GM12878 (cell line): ENCODE measurements at regions not wholly inside any gene's neighbourhood (a gene's known extent, or its start where the extent isn't known, plus 50 kb on each side); places are given as distances from the start of the nearest gene placed in this dataset.

ENCODE experiments used
- ATAC-seq: fragments of 200-7000 bp; cut with Tn5 transposase; 3 replicates; pipeline ENCODE4 v1.9.1; 2020; ENCODE audit warnings: mild to moderate bottlenecking, moderate library complexity
- BruUV-seq: library from RNA; stranded (reverse); fragments of 400-500 nt; replicated peaks from 2 replicates; lab custom pipeline; 2021; lab: Mats Ljungman, UMichigan
- CTCF ChIA-PET: fragments of 300-600 bp; sonication (Branson Sonifier 250); formaldehyde crosslinking; extraction: SDS; loops from one replicate; lab custom pipeline; 2021; ENCODE audit warnings: inconsistent platforms; lab: Yijun Ruan, JAX
- POLR2A ChIA-PET: fragments of 350-600 bp; formaldehyde crosslinking; extraction: SDS; loops from one replicate; lab custom pipeline; 2021; ENCODE audit warnings: inconsistent platforms; lab: Charles Lee
- RAD21 ChIA-PET: fragments of 300-600 bp; sonication (Branson Sonifier 250); formaldehyde crosslinking; loops from one replicate; lab custom pipeline; 2023; ENCODE audit warnings: antibody characterized with exemption; ENCODE audit not compliant: unreplicated experiment; lab: Charles Lee
- SMC1A ChIA-PET: fragments of 300-600 bp; sonication (Branson Sonifier 250); formaldehyde crosslinking; loops from one replicate; lab custom pipeline; 2023; ENCODE audit not compliant: unreplicated experiment, uncharacterized antibody; lab: Charles Lee
- DNase-seq: peaks from one replicate; pipeline ENCODE4 v3.0.0-alpha.2; 2011; ENCODE audit warnings: low read depth, low spot score
- FAIRE-seq: peaks from 3 replicates; lab custom pipeline; 2011; peaks lifted over from hg19 to GRCh38; lab: Jason Lieb, UNC
- H2AFZ ChIP-seq: 2 replicates; pipeline ENCODE4 v1.6.0; 2011; ENCODE audit warnings: low read depth, low read length, control low read depth; ENCODE audit not compliant: control insufficient read depth
- H3K27ac ChIP-seq: 2 replicates; pipeline ENCODE4 v1.5.1; 2011; ENCODE audit warnings: control low read depth; ENCODE audit not compliant: control insufficient read depth, insufficient read depth
- H3K27me3 ChIP-seq, 2 experiments: replicated peaks in 1 of 2; 2 replicates each; pipeline versions ENCODE4 v1.6.0 to v1.6.1; 2011; ENCODE audit warnings: low read length in 1 of 2; ENCODE audit not compliant: control insufficient read depth in 2 of 2, insufficient read depth in 2 of 2
- H3K36me3 ChIP-seq, 2 experiments: 2 replicates each; pipeline ENCODE4 v1.5.1; 2011; ENCODE audit warnings: low read length in 1 of 2; ENCODE audit not compliant: control insufficient read depth in 2 of 2, insufficient read depth in 2 of 2
- H3K4me1 ChIP-seq: 2 replicates; pipeline ENCODE4 v1.6.1; 2011; ENCODE audit warnings: mild to moderate bottlenecking, low read length, moderate library complexity, mixed read lengths; ENCODE audit not compliant: control insufficient read depth, insufficient read depth
- H3K4me2 ChIP-seq: 2 replicates; pipeline ENCODE4 v1.6.0; 2011; ENCODE audit warnings: control low read depth; ENCODE audit not compliant: control insufficient read depth, insufficient read depth
- H3K4me3 ChIP-seq: fragments of 200-600 bp; sonication (generic); 2 replicates; pipeline ENCODE4 v1.5.1; 2016
- H3K79me2 ChIP-seq: 2 replicates; pipeline ENCODE4 v1.6.0; 2011; ENCODE audit warnings: low read length; ENCODE audit not compliant: control insufficient read depth, insufficient read depth
- H3K9ac ChIP-seq: 2 replicates; pipeline ENCODE4 v1.8.0; 2011; ENCODE audit warnings: low read length, control low read depth, mixed read lengths; ENCODE audit not compliant: control insufficient read depth, insufficient read depth
- H3K9me3 ChIP-seq: replicated peaks from 3 replicates; pipeline ENCODE4 v1.5.1; 2011; ENCODE audit warnings: mild to moderate bottlenecking, low read length; ENCODE audit not compliant: control insufficient read depth, insufficient read depth
- H4K20me1 ChIP-seq: 2 replicates; pipeline ENCODE4 v1.6.0; 2011; ENCODE audit not compliant: control insufficient read depth, insufficient read depth
- ASH2L ChIP-seq: fragments of 300-600, 200-600 bp; sonication (generic); IDR thresholded peaks from 2 replicates; pipeline ENCODE4 v1.6.1; 2017; ENCODE audit warnings: low read depth, mild to moderate bottlenecking, borderline replicate concordance
- ATF2 ChIP-seq: IDR thresholded peaks from 2 replicates; pipeline ENCODE4 v1.6.1; 2012; ENCODE audit warnings: low read length, inconsistent platforms
- BACH1 ChIP-seq: fragments of 450-650 bp; IDR thresholded peaks from 2 replicates; pipeline ENCODE4 v1.6.1; 2017; ENCODE audit warnings: mild to moderate bottlenecking, borderline replicate concordance
- CBX5 ChIP-seq: sonication (generic); IDR thresholded peaks from 2 replicates; pipeline ENCODE4 v1.6.1; 2016; ENCODE audit warnings: low read depth, moderate library complexity, mild to moderate bottlenecking, inconsistent platforms
- CHD2 ChIP-seq: IDR thresholded peaks from 2 replicates; pipeline ENCODE4 v1.6.1; 2011; ENCODE audit warnings: low read depth, low read length, improper control_type of control experiment, borderline replicate concordance
- CHD4 ChIP-seq: fragments of 200-600 bp; sonication (generic); IDR thresholded peaks from 2 replicates; pipeline ENCODE4 v1.6.1; 2016; ENCODE audit warnings: mild to moderate bottlenecking
- CREB1 ChIP-seq: IDR thresholded peaks from 2 replicates; pipeline ENCODE4 v1.6.1; 2012; ENCODE audit warnings: low read depth, mild to moderate bottlenecking, inconsistent platforms
- ESRRA ChIP-seq: IDR thresholded peaks from 2 replicates; pipeline ENCODE4 v1.6.1; 2012; ENCODE audit warnings: mild to moderate bottlenecking, low read length, improper control_type of control experiment
- HDGF ChIP-seq: fragments of 450-650 bp; IDR thresholded peaks from 2 replicates; pipeline ENCODE4 v1.6.1; 2016; ENCODE audit warnings: antibody characterized with exemption
- IKZF1 ChIP-seq: fragments of 450-650 bp; conservative IDR thresholded peaks from 2 replicates; pipeline ENCODE4 v1.6.1; 2017; ENCODE audit warnings: antibody characterized with exemption, mild to moderate bottlenecking
- IKZF2 ChIP-seq, 2 experiments: fragments of 450-650 bp; IDR thresholded peaks; 2 replicates each; pipeline ENCODE4 v1.6.1; 2017; ENCODE audit warnings: mild to moderate bottlenecking in 2 of 2, moderate library complexity in 2 of 2
- JUNB ChIP-seq: IDR thresholded peaks from 2 replicates; pipeline ENCODE4 v1.6.1; 2016; ENCODE audit warnings: antibody characterized with exemption, mild to moderate bottlenecking
- MAX ChIP-seq: IDR thresholded peaks from 2 replicates; pipeline ENCODE4 v1.6.1; 2012; ENCODE audit warnings: low read depth, low read length, improper control_type of control experiment
- MXI1 ChIP-seq: fragments of 150-350 bp; IDR thresholded peaks from 2 replicates; pipeline ENCODE4 v1.6.1; 2011; ENCODE audit warnings: low read depth, mild to moderate bottlenecking, inconsistent platforms, low read length, improper control_type of control experiment
- NR2C2 ChIP-seq: IDR thresholded peaks from 2 replicates; pipeline ENCODE4 v1.6.1; 2011; ENCODE audit warnings: borderline replicate concordance, low read depth; ENCODE audit not compliant: control insufficient read depth, insufficient read length
- NR2F1 ChIP-seq: fragments of 450-650 bp; conservative IDR thresholded peaks from 2 replicates; pipeline ENCODE4 v1.6.1; 2017; ENCODE audit warnings: mild to moderate bottlenecking
- NRF1 ChIP-seq: conservative IDR thresholded peaks from 2 replicates; pipeline ENCODE4 v1.6.1; 2011; ENCODE audit warnings: mild to moderate bottlenecking, low read depth, low read length, improper control_type of control experiment
- POLR2AphosphoS5 ChIP-seq: IDR thresholded peaks from 2 replicates; pipeline ENCODE4 v1.6.1; 2011; ENCODE audit warnings: mild to moderate bottlenecking, low read length, inconsistent platforms
- SRF ChIP-seq, 2 experiments: IDR thresholded peaks; 2 replicates each; pipeline ENCODE4 v1.6.1; 2011; ENCODE audit warnings: low read depth in 2 of 2, low read length in 2 of 2, mild to moderate bottlenecking in 1 of 2, moderate library complexity in 1 of 2
- SUZ12 ChIP-seq: fragments of 200-600 bp; sonication (generic); IDR thresholded peaks from one replicate; pipeline ENCODE4 v1.6.1; 2018; ENCODE audit warnings: antibody characterized with exemption, mild to moderate bottlenecking; ENCODE audit not compliant: unreplicated experiment
- TAF1 ChIP-seq: IDR thresholded peaks from 2 replicates; pipeline ENCODE4 v1.6.1; 2011; ENCODE audit warnings: mild to moderate bottlenecking, low read depth, low read length, borderline replicate concordance
- WGBS: methylation state at CpG from one replicate; pipeline ENCODE4 v1.1.6; 2016; ENCODE audit warnings: low lambda C conversion rate; ENCODE audit not compliant: insufficient replicate concordance, insufficient coverage; ENCODE audit errors: missing lambda C conversion rate; 5-methylcytosine and 5-hydroxymethylcytosine counted together
- in situ Hi-C: fragments of 300-500 bp; cut with MboI; formaldehyde crosslinking; loops from 9 replicates; pipeline ENCODE4 v1.14.3; 2018; ENCODE audit warnings: mixed read lengths
- intact Hi-C: fragments of 100-400 bp; cut with micrococcal nuclease; formaldehyde crosslinking; loops from one replicate; pipeline ENCODE4 v1.14.2; 2022; ENCODE audit not compliant: unreplicated experiment

DNA sequence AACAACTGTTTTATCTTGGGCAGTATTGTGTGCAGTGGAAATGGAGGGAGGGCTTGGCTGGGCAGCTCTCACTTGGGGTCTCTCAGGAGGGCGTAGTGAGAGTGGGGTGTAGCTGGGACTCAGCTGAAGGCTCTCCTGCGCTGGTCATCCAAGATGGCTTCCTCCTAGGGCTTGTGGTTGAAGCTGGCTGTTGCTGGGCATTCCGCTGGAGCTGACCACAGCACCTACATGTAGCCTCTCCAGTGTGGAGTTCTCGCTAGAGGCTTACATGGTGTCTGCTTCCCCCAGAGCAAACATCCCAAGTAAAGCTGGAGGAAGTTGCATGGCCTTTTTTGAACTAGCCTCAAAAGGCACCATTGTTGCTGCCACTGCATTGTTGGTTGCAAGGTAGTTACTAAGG lies 344.1 kb upstream of the MARCKS start:
- FAIRE-seq, result no peak
- Histone ChIP-seq H3K9me3 (no peaks in the 10 kb centered on the region), H4K20me1 (no peaks in the 10 kb centered on the region), H3K4me2 (no peak overlapping the region), H3K4me1 (no peaks in the 10 kb centered on the region), H2AFZ (no peak overlapping the region), H3K9ac (no peak overlapping the region), H3K79me2 (no peaks in the 10 kb centered on the region), H3K36me3 (no peaks in the 10 kb centered on the region)
- no peak for DNase-seq
- no peak for ATAC-seq
- RAD21 ChIA-PET, result no interaction called here
- POLR2A ChIA-PET, result no interaction called here
- intact Hi-C loops, result no loop called here
- WGBS, result 66% methylated on average over 4 of the region's 4 CpGs
- CTCF ChIA-PET, result no interaction called here
- SMC1A ChIA-PET, result interaction anchor here (0.6 to 1.1 kb wide), 2 partner anchors 8 to 1370 kb away, joined by 3 read pairs; no protein-coding TSS in a partner anchor
- in situ Hi-C loops, result no loop called here
- no peak for TF ChIP-seq CHD2
- TF ChIP-seq MXI1, result no peak
- TF ChIP-seq NR2F1, result no peak
- no peak for TF ChIP-seq NRF1
- TF ChIP-seq, all 136 proteins: peak for 0
- Histone ChIP-seq H3K4me3 (no peak overlapping the region), H3K27ac (no peak overlapping the region), H3K27me3 (no peaks in the 10 kb centered on the region)
- no TSS peak for BruUV-seq

DNA sequence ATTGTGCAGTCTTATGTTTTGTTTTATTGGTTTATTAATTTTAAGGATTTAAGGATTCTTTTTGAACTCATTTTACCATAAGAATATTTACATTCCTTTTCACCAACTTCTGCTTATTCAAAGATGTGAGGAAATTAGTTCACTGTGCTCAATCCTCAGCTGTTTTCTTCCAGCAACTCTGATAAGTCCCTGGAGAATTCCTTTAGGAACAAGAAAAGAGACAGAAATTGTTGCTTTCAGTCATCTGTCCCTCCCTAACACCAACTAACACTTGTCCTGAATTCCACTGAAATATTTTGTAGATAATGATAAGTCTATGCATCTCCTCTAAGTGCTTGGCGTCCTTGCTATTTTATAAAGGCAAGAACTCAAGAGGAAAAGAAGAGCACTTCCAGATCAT lies 334.8 kb upstream of the MARCKS start:
- Histone ChIP-seq H3K9ac (no peak overlapping the region), H3K9me3 (no peaks in the 10 kb centered on the region; the same call in 2 of the 3 replicates), H3K4me3 (no peak overlapping the region), H3K36me3 (no peaks in the 10 kb centered on the region), H3K4me1 (no peaks in the 10 kb centered on the region), H4K20me1 (no peaks in the 10 kb centered on the region), H3K79me2 (no peaks in the 10 kb centered on the region), H3K4me2 (no peak overlapping the region), H3K27me3 (no peaks in the 10 kb centered on the region), H2AFZ (no peak overlapping the region), H3K27ac (no peak overlapping the region)
- ATAC-seq, result no peak
- ChIA-PET POLR2A (no interaction called here), CTCF (interaction anchor here (1.2 kb wide), 1 partner anchor 18 kb away, joined by 3 read pairs; no protein-coding TSS in a partner anchor), RAD21 (no interaction called here), SMC1A (no interaction called here)
- intact Hi-C loops (no loop called here), in situ Hi-C loops (no loop called here)
- DNase-seq, result no peak
- no peak for FAIRE-seq
- no TSS peak for BruUV-seq
- TF ChIP-seq MAX (no peak), CREB1 (no peak), IKZF2 (IDR thresholded peaks at IDR 0.05) (no peak), CHD4 (no peak), SUZ12 (no peak), SRF (IDR thresholded peaks at IDR 0.05; ENCODE audit: low read depth in 2 of 2, low read length in 2 of 2) (no peak), CBX5 (no peak), ESRRA (no peak), TAF1 (no peak), IKZF1 (no peak), POLR2AphosphoS5 (no peak), ATF2 (no peak), BACH1 (no peak), ASH2L (no peak), NR2C2 (no peak), HDGF (no peak), JUNB (no peak)
- WGBS, result 92% methylated on average over 1 of the region's 1 CpG
